ENCODE measurements at regions not wholly inside any gene's neighbourhood (a gene's known extent, or its start where the extent isn't known, plus 50 kb on each side); places are given as distances from the start of the nearest gene placed in this dataset.
A peak's percentile ranks its signal among the peaks of the same experiment; 100 is the strongest.

- Histone ChIP-seq H3K9me2 (replicated peaks; ENCODE audit: insufficient read depth, low read length) (no peaks in the 10 kb centered on the region), H3K4me1 (ENCODE audit: low read length) (no peaks in the 10 kb centered on the region), H2AFZ (ENCODE audit: low read length) (no peak overlapping the region), H3K27ac (ENCODE audit: low read length) (no peak overlapping the region), H3K27me3 (replicated peaks; ENCODE audit: insufficient read depth, low read length) (peaks cover 65% of the 10 kb centered on the region), H3K79me2 (ENCODE audit: low read length) (no peaks in the 10 kb centered on the region), H4K20me1 (ENCODE audit: insufficient read depth, low read length) (no peaks in the 10 kb centered on the region), H3K9me3 (replicated peaks; ENCODE audit: insufficient read depth, low read length) (no peaks in the 10 kb centered on the region), H3K36me3 (replicated peaks; ENCODE audit: insufficient read depth, low read length) (no peaks in the 10 kb centered on the region), H3K4me2 (ENCODE audit: low read depth, low read length) (0 out of 2 replicates have a peak overlapping the region, but pooled peaks have one; percentile 13), H3F3A (ENCODE audit: insufficient read depth, low read length) (no peaks in the 10 kb centered on the region), H3K4me3 (ENCODE audit: low read length) (no peak overlapping the region), H3K9ac (ENCODE audit: low read length) (no peak overlapping the region)
- TF ChIP-seq CTCF (IDR thresholded peaks at IDR 0.05; ENCODE audit: low read length) (peak; percentile 45), EZH2phosphoT487 (IDR thresholded peaks at IDR 0.05; ENCODE audit: low read length) (no peak)
- DNase-seq = peak; percentile 35
Measured at GRCh38 chr19:32287811-32288227, 57.6 kb upstream of the ZNF507 start.

- H3K4me2 ChIP-seq (ENCODE audit: low read depth, low read length) = no peak overlapping the region
- no peaks in the 10 kb centered on the region for H3F3A ChIP-seq (ENCODE audit: insufficient read depth, low read length)
- no peaks in the 10 kb centered on the region for H4K20me1 ChIP-seq (ENCODE audit: insufficient read depth, low read length)
- H2AFZ ChIP-seq (ENCODE audit: low read length) = no peak overlapping the region
- no peak for TF ChIP-seq CTCF (IDR thresholded peaks at IDR 0.05; ENCODE audit: low read length)
- no peak for TF ChIP-seq EZH2phosphoT487 (IDR thresholded peaks at IDR 0.05; ENCODE audit: low read length)
- no peak for TF ChIP-seq EZH2 (optimal IDR thresholded peaks at IDR 0.05; ENCODE audit: low read depth, low read length)
- H3K9ac ChIP-seq (ENCODE audit: low read length) = no peak overlapping the region
- DNase-seq = no peak
- no peaks in the 10 kb centered on the region for H3K9me3 ChIP-seq (replicated peaks; ENCODE audit: insufficient read depth, low read length)
- H3K27me3 ChIP-seq (replicated peaks; ENCODE audit: insufficient read depth, low read length) = peaks cover 60% of the 10 kb centered on the region
- H3K4me1 ChIP-seq (ENCODE audit: low read length) = no peaks in the 10 kb centered on the region
- H3K36me3 ChIP-seq (replicated peaks; ENCODE audit: insufficient read depth, low read length) = no peaks in the 10 kb centered on the region
- no peaks in the 10 kb centered on the region for H3K9me2 ChIP-seq (replicated peaks; ENCODE audit: insufficient read depth, low read length)
- H3K4me3 ChIP-seq (ENCODE audit: low read length) = no peak overlapping the region
- no peaks in the 10 kb centered on the region for H3K79me2 ChIP-seq (ENCODE audit: low read length)
- H3K27ac ChIP-seq (ENCODE audit: low read length) = no peak overlapping the region
Measured at GRCh38 chr19:32289566-32290210, 55.7 kb upstream of the ZNF507 start.

- Histone ChIP-seq H4K20me1 (ENCODE audit: insufficient read depth, low read length) (no peaks in the 10 kb centered on the region), H3K4me1 (ENCODE audit: low read length) (no peaks in the 10 kb centered on the region), H3K27ac (ENCODE audit: low read length) (no peak overlapping the region), H2AFZ (ENCODE audit: low read length) (no peak overlapping the region), H3K9me2 (replicated peaks; ENCODE audit: insufficient read depth, low read length) (no peaks in the 10 kb centered on the region), H3K79me2 (ENCODE audit: low read length) (no peaks in the 10 kb centered on the region), H3K27me3 (replicated peaks; ENCODE audit: insufficient read depth, low read length) (peaks cover 38% of the 10 kb centered on the region), H3K4me3 (ENCODE audit: low read length) (no peak overlapping the region), H3K36me3 (replicated peaks; ENCODE audit: insufficient read depth, low read length) (no peaks in the 10 kb centered on the region), H3K9me3 (replicated peaks; ENCODE audit: insufficient read depth, low read length) (no peaks in the 10 kb centered on the region), H3K4me2 (ENCODE audit: low read depth, low read length) (no peak overlapping the region), H3K9ac (ENCODE audit: low read length) (no peak overlapping the region), H3F3A (ENCODE audit: insufficient read depth, low read length) (no peaks in the 10 kb centered on the region)
- no peak for TF ChIP-seq EZH2phosphoT487 (IDR thresholded peaks at IDR 0.05; ENCODE audit: low read length)
- TF ChIP-seq EZH2 (optimal IDR thresholded peaks at IDR 0.05; ENCODE audit: low read depth, low read length) = no peak
- no peak for TF ChIP-seq CTCF (IDR thresholded peaks at IDR 0.05; ENCODE audit: low read length)
- DNase-seq = no peak
Measured at GRCh38 chr19:32291876-32292275, 53.5 kb upstream of the ZNF507 start.

Measured in MM.1S (cell line).